ENCODE measurements at regions not wholly inside any gene's neighbourhood (a gene's known extent, or its start where the extent isn't known, plus 50 kb on each side); places are given as distances from the start of the nearest gene placed in this dataset.
A peak's percentile ranks its signal among the peaks of the same experiment; 100 is the strongest.

DNA sequence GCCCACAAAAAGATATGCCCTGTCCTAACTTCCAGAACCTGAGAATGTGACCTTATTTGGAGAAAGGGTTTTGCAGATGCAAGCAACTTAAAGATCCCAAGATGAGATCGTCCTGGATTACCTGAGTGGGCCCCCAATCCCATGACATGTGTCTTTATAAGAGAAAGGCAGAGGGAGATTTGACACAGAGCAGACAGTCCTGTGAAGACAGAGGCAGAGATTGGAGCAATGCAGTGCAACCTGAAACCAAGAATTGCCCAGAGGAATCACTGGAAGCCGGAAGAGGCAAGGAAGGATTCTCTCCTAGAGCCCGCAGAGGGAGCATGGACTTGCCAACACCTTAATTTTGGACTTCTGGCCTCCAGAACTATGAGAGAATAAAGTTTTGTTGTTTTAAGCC, 171.5 kb downstream of the SMIM20 start:
- TF ChIP-seq BACH2 (CRISPR knock-in tag; IDR thresholded peaks at IDR 0.05; ENCODE audit: borderline replicate concordance) (no peak), TCF4 (CRISPR knock-in tag; IDR thresholded peaks at IDR 0.05; ENCODE audit: borderline replicate concordance) (no peak), SNAI2 (CRISPR knock-in tag; IDR thresholded peaks at IDR 0.05) (no peak), ZC3H10 (CRISPR knock-in tag; IDR thresholded peaks at IDR 0.05) (no peak), GLIS3 (CRISPR knock-in tag; IDR thresholded peaks at IDR 0.05) (no peak), ZFP30 (CRISPR knock-in tag; IDR thresholded peaks at IDR 0.05) (no peak), ARNTL (CRISPR knock-in tag; IDR thresholded peaks at IDR 0.05; ENCODE audit: borderline replicate concordance, low read depth) (no peak), ZNF565 (CRISPR knock-in tag; conservative IDR thresholded peaks at IDR 0.05; ENCODE audit: low read depth) (no peak), PPARA (CRISPR knock-in tag; IDR thresholded peaks at IDR 0.05; ENCODE audit: borderline replicate concordance) (no peak)
- TF ChIP-seq, protein P1, sequence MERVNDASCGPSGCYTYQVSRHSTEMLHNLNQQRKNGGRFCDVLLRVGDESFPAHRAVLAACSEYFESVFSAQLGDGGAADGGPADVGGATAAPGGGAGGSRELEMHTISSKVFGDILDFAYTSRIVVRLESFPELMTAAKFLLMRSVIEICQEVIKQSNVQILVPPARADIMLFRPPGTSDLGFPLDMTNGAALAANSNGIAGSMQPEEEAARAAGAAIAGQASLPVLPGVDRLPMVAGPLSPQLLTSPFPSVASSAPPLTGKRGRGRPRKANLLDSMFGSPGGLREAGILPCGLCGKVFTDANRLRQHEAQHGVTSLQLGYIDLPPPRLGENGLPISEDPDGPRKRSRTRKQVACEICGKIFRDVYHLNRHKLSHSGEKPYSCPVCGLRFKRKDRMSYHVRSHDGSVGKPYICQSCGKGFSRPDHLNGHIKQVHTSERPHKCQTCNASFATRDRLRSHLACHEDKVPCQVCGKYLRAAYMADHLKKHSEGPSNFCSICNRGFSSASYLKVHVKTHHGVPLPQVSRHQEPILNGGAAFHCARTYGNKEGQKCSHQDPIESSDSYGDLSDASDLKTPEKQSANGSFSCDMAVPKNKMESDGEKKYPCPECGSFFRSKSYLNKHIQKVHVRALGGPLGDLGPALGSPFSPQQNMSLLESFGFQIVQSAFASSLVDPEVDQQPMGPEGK (CRISPR knock-in tag; IDR thresholded peaks at IDR 0.05; ENCODE audit: borderline replicate concordance) = no peak
- TF ChIP-seq, protein P2, sequence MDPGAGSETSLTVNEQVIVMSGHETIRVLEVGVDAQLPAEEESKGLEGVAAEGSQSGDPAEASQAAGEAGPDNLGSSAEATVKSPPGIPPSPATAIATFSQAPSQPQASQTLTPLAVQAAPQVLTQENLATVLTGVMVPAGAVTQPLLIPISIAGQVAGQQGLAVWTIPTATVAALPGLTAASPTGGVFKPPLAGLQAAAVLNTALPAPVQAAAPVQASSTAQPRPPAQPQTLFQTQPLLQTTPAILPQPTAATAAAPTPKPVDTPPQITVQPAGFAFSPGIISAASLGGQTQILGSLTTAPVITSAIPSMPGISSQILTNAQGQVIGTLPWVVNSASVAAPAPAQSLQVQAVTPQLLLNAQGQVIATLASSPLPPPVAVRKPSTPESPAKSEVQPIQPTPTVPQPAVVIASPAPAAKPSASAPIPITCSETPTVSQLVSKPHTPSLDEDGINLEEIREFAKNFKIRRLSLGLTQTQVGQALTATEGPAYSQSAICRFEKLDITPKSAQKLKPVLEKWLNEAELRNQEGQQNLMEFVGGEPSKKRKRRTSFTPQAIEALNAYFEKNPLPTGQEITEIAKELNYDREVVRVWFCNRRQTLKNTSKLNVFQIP (CRISPR knock-in tag; IDR thresholded peaks at IDR 0.05; ENCODE audit: borderline replicate concordance, low read depth) = no peak
- TF ChIP-seq, protein P3, sequence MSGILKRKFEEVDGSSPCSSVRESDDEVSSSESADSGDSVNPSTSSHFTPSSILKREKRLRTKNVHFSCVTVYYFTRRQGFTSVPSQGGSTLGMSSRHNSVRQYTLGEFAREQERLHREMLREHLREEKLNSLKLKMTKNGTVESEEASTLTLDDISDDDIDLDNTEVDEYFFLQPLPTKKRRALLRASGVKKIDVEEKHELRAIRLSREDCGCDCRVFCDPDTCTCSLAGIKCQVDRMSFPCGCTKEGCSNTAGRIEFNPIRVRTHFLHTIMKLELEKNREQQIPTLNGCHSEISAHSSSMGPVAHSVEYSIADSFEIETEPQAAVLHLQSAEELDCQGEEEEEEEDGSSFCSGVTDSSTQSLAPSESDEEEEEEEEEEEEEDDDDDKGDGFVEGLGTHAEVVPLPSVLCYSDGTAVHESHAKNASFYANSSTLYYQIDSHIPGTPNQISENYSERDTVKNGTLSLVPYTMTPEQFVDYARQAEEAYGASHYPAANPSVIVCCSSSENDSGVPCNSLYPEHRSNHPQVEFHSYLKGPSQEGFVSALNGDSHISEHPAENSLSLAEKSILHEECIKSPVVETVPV (CRISPR knock-in tag; IDR thresholded peaks at IDR 0.05) = no peak
- TF ChIP-seq, protein P4, sequence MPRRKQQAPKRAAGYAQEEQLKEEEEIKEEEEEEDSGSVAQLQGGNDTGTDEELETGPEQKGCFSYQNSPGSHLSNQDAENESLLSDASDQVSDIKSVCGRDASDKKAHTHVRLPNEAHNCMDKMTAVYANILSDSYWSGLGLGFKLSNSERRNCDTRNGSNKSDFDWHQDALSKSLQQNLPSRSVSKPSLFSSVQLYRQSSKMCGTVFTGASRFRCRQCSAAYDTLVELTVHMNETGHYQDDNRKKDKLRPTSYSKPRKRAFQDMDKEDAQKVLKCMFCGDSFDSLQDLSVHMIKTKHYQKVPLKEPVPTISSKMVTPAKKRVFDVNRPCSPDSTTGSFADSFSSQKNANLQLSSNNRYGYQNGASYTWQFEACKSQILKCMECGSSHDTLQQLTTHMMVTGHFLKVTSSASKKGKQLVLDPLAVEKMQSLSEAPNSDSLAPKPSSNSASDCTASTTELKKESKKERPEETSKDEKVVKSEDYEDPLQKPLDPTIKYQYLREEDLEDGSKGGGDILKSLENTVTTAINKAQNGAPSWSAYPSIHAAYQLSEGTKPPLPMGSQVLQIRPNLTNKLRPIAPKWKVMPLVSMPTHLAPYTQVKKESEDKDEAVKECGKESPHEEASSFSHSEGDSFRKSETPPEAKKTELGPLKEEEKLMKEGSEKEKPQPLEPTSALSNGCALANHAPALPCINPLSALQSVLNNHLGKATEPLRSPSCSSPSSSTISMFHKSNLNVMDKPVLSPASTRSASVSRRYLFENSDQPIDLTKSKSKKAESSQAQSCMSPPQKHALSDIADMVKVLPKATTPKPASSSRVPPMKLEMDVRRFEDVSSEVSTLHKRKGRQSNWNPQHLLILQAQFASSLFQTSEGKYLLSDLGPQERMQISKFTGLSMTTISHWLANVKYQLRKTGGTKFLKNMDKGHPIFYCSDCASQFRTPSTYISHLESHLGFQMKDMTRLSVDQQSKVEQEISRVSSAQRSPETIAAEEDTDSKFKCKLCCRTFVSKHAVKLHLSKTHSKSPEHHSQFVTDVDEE (CRISPR knock-in tag; IDR thresholded peaks at IDR 0.05) = no peak
- ATAC-seq = 0 out of 3 replicates have a peak, but pooled peaks have one; percentile 16

DNA sequence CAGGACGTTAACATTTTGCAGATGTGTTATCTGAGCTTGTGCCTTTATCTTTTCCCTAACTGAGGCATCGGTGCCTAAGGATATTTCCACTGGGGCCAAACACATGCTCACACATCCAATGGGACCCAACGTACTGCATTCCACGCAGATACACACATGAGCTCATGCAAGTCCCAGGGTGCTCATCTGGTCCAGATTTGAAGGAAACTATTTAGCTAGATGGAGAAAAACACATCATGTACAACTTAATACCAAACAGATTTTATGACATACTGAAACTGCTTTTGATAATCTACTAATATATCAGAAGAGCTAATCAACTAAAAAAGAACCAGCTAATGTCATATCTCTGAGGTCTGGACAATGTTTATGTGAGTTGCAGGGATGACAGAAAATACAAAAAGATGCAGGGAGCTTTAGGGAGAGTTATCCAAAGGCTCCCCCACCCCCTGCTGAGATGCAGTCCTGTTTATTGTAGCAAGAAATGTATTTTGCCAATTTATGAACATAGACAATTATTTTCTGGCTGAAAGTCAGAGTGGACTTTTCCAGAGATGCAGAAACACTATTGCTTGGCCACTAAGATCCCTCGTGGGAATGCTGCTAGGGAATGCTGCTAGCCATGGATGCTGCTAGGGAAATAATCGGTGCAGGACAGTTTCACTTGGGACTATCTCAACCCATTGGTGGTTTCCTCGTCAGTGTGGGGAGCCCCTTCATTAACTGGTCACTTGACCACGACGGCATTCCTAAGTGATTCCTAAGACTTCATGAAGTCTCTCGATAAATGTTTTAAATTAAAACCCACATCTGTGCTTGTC, 172.8 kb downstream of the SMIM20 start:
- TF ChIP-seq SNAI2 (CRISPR knock-in tag; IDR thresholded peaks at IDR 0.05) (no peak), ZNF565 (CRISPR knock-in tag; conservative IDR thresholded peaks at IDR 0.05; ENCODE audit: low read depth) (0 out of 2 replicates have a peak, but pooled peaks have one; percentile 48), PPARA (CRISPR knock-in tag; IDR thresholded peaks at IDR 0.05; ENCODE audit: borderline replicate concordance) (no peak), ISL1 (CRISPR knock-in tag; IDR thresholded peaks at IDR 0.05) (peak; percentile 29; the same call in 1 of the 2 replicates), ZNF8 (CRISPR knock-in tag; IDR thresholded peaks at IDR 0.05) (no peak), BACH2 (CRISPR knock-in tag; IDR thresholded peaks at IDR 0.05; ENCODE audit: borderline replicate concordance) (no peak), GLIS3 (CRISPR knock-in tag; IDR thresholded peaks at IDR 0.05) (no peak), TCF4 (CRISPR knock-in tag; IDR thresholded peaks at IDR 0.05; ENCODE audit: borderline replicate concordance) (peak; percentile 97), RARB (CRISPR knock-in tag; IDR thresholded peaks at IDR 0.05) (no peak), ARNTL (CRISPR knock-in tag; IDR thresholded peaks at IDR 0.05; ENCODE audit: borderline replicate concordance, low read depth) (no peak), CSDC2 (CRISPR knock-in tag; IDR thresholded peaks at IDR 0.05) (no peak), ESRRG (CRISPR knock-in tag; IDR thresholded peaks at IDR 0.05) (no peak), ZC3H10 (CRISPR knock-in tag; IDR thresholded peaks at IDR 0.05) (no peak)
- TF ChIP-seq, protein P5, sequence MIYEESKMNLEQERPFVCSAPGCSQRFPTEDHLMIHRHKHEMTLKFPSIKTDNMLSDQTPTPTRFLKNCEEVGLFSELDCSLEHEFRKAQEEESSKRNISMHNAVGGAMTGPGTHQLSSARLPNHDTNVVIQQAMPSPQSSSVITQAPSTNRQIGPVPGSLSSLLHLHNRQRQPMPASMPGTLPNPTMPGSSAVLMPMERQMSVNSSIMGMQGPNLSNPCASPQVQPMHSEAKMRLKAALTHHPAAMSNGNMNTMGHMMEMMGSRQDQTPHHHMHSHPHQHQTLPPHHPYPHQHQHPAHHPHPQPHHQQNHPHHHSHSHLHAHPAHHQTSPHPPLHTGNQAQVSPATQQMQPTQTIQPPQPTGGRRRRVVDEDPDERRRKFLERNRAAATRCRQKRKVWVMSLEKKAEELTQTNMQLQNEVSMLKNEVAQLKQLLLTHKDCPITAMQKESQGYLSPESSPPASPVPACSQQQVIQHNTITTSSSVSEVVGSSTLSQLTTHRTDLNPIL (CRISPR knock-in tag; IDR thresholded peaks at IDR 0.05; ENCODE audit: low read depth) = no peak
- TF ChIP-seq, protein P4 (CRISPR knock-in tag; IDR thresholded peaks at IDR 0.05) = peak; percentile 87; the same call in 1 of the 2 replicates
- TF ChIP-seq, protein P2 (CRISPR knock-in tag; IDR thresholded peaks at IDR 0.05; ENCODE audit: borderline replicate concordance, low read depth) = no peak
- TF ChIP-seq, protein P3 (CRISPR knock-in tag; IDR thresholded peaks at IDR 0.05) = no peak; the same call in 1 of the 2 replicates
- ATAC-seq = peak; percentile 63
